PC-9 (cell line): ENCODE measurements at regions not wholly inside any gene's neighbourhood (a gene's known extent, or its start where the extent isn't known, plus 50 kb on each side); places are given as distances from the start of the nearest gene placed in this dataset.

Experiments
- CTCF ChIP-seq: fragments of 200-600 bp; sonication (generic); conservative IDR thresholded peaks from 2 replicates; pipeline ENCODE4 v1.6.1; 2017; ENCODE audit warnings: mixed run types, antibody characterized with exemption, mild to moderate bottlenecking, moderate library complexity
- EZH2 ChIP-seq: fragments of 200-600 bp; sonication (generic); IDR thresholded peaks from 2 replicates; pipeline ENCODE4 v1.8.0; 2017; ENCODE audit warnings: antibody characterized with exemption, low read depth

GRCh38 chr7:153090764-153091163, 331.2 kb downstream of the ACTR3B start:
- TF ChIP-seq CTCF (no peak), EZH2 (no peak)
